Osteoblast (primary cell): ENCODE measurements at regions not wholly inside any gene's neighbourhood (a gene's known extent, or its start where the extent isn't known, plus 50 kb on each side); places are given as distances from the start of the nearest gene placed in this dataset.

ENCODE experiments used
- DNase-seq: peaks from one replicate; pipeline ENCODE4 v3.0.0; 2011; ENCODE audit warnings: low spot score, mixed read lengths; ENCODE audit not compliant: insufficient read length; ENCODE audit errors: missing footprints
- H2AFZ ChIP-seq: 2 replicates; pipeline ENCODE4 v1.6.0; 2011; ENCODE audit warnings: mild to moderate bottlenecking, low read length
- H3K27ac ChIP-seq: 2 replicates; pipeline ENCODE4 v1.5.1; 2011; ENCODE audit warnings: mild to moderate bottlenecking, low read depth, low read length, moderate library complexity
- H3K27me3 ChIP-seq: 2 replicates; pipeline ENCODE4 v1.6.0; 2012; ENCODE audit warnings: mild to moderate bottlenecking, control low read depth, inconsistent platforms, low read length, moderate library complexity; ENCODE audit not compliant: insufficient read depth
- H3K36me3 ChIP-seq: 2 replicates; pipeline ENCODE4 v1.5.1; 2011; ENCODE audit warnings: mild to moderate bottlenecking, low read length, control low read depth, moderate library complexity; ENCODE audit not compliant: insufficient read depth
- H3K4me1 ChIP-seq: 2 replicates; pipeline ENCODE4 v1.5.1; 2011; ENCODE audit warnings: mild to moderate bottlenecking, low read length, control low read depth, moderate library complexity; ENCODE audit not compliant: insufficient read depth
- H3K4me2 ChIP-seq: 2 replicates; pipeline ENCODE4 v1.6.0; 2011; ENCODE audit warnings: mild to moderate bottlenecking, low read length; ENCODE audit not compliant: insufficient read depth
- H3K4me3 ChIP-seq: fragments of 200-600 bp; sonication (generic); 3 replicates; pipeline ENCODE4 v1.5.1; 2012; ENCODE audit warnings: mild to moderate bottlenecking, low read length, inconsistent platforms; ENCODE audit not compliant: insufficient read depth
- H3K79me2 ChIP-seq: 2 replicates; pipeline ENCODE4 v1.6.0; 2012; ENCODE audit warnings: mild to moderate bottlenecking, low read length, control low read depth, inconsistent platforms; ENCODE audit not compliant: insufficient read depth
- H3K9me3 ChIP-seq: 2 replicates; pipeline ENCODE4 v1.5.1; 2011; ENCODE audit warnings: low read depth, low read length, control low read depth
- H4K20me1 ChIP-seq: 2 replicates; pipeline ENCODE4 v1.6.0; 2012; ENCODE audit warnings: mild to moderate bottlenecking, low read length, control low read depth; ENCODE audit not compliant: insufficient read depth
- CTCF ChIP-seq: IDR thresholded peaks from 2 replicates; pipeline ENCODE4 v1.5.1; 2011; ENCODE audit warnings: mild to moderate bottlenecking, low read depth, low read length, moderate library complexity; ENCODE audit errors: extremely low read depth

DNA sequence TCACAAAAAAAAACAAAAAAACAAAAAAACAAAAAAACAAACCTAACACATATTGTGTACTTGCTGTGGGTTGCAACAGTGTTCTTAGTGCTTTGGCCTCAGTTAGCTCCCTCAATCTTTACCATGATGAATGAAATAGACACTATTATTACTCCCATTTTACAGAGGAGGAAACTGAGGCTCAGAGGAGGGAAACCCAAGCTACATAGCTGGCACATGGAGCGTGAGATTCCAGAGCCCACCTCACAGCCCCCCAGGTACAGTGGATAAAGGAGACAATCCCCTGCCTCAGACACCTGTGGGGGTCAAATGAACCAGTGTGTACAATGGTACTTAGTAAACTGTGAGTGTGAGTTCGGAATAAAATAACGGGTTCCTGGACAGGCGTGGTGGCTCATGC, 104.9 kb upstream of the SMAD3 start:
- Histone ChIP-seq H3K4me3 (no peak overlapping the region), H3K4me2 (no peak overlapping the region), H3K36me3 (no peaks in the 10 kb centered on the region), H3K27ac (no peak overlapping the region), H3K79me2 (no peaks in the 10 kb centered on the region), H3K27me3 (no peaks in the 10 kb centered on the region), H3K9me3 (no peaks in the 10 kb centered on the region), H4K20me1 (no peaks in the 10 kb centered on the region), H3K4me1 (peaks cover 4% of the 10 kb centered on the region), H2AFZ (no peak overlapping the region)
- no peak for DNase-seq
- no peak for TF ChIP-seq CTCF

- no peaks in the 10 kb centered on the region for H3K79me2 ChIP-seq
- no peak for TF ChIP-seq CTCF
- H3K36me3 ChIP-seq, result no peaks in the 10 kb centered on the region
- peaks cover 1% of the 10 kb centered on the region for H3K4me1 ChIP-seq
- H3K4me3 ChIP-seq, result no peak overlapping the region
- H3K9me3 ChIP-seq, result no peaks in the 10 kb centered on the region
- peak; percentile 71 for DNase-seq
- no peaks in the 10 kb centered on the region for H4K20me1 ChIP-seq
- H2AFZ ChIP-seq, result peak overlapping the region; percentile 20
- H3K27me3 ChIP-seq, result no peaks in the 10 kb centered on the region
- H3K27ac ChIP-seq, result no peak overlapping the region
- H3K4me2 ChIP-seq, result no peak overlapping the region
Observed at GRCh38 chr15:66961407-66961884, 104.0 kb upstream of the SMAD3 start.

GRCh38 chr15:66961901-66962300, 103.5 kb upstream of the SMAD3 start:
- TF ChIP-seq CTCF, result no peak
- H3K4me3 ChIP-seq, result no peak overlapping the region
- no peaks in the 10 kb centered on the region for H3K36me3 ChIP-seq
- no peaks in the 10 kb centered on the region for H3K27me3 ChIP-seq
- H3K4me2 ChIP-seq, result no peak overlapping the region
- DNase-seq, result no peak
- no peak overlapping the region for H3K27ac ChIP-seq
- no peaks in the 10 kb centered on the region for H4K20me1 ChIP-seq
- no peaks in the 10 kb centered on the region for H3K79me2 ChIP-seq
- no peaks in the 10 kb centered on the region for H3K4me1 ChIP-seq
- no peaks in the 10 kb centered on the region for H3K9me3 ChIP-seq
- H2AFZ ChIP-seq, result no peak overlapping the region

DNA sequence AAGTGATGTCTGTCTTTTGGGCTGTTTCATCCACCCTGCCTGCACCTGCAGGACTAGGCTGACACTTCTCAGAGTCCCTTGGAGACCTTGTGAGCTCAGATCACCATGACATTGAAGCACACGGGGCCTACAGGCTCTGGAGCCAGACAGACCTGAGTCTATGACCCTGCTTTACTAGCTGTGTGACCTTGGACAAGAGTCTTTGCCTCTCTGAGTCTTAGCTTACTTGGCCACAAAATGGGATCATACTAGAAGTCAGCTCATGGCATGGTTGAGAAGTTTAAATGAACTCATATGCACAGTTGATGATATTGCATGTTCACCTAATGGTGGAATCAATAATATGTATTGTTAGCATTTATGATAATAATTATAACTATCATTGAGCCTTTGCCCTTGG, 102.9 kb upstream of the SMAD3 start:
- Histone ChIP-seq H2AFZ (no peak overlapping the region), H4K20me1 (no peaks in the 10 kb centered on the region), H3K36me3 (no peaks in the 10 kb centered on the region), H3K4me3 (no peak overlapping the region), H3K4me1 (no peaks in the 10 kb centered on the region), H3K9me3 (no peaks in the 10 kb centered on the region), H3K4me2 (no peak overlapping the region), H3K79me2 (no peaks in the 10 kb centered on the region), H3K27ac (no peak overlapping the region), H3K27me3 (no peaks in the 10 kb centered on the region)
- TF ChIP-seq CTCF, result no peak
- DNase-seq, result no peak
